ENCODE measurements at regions not wholly inside any gene's neighbourhood (a gene's known extent, or its start where the extent isn't known, plus 50 kb on each side); places are given as distances from the start of the nearest gene placed in this dataset.

- Histone ChIP-seq H3K4me1 (ENCODE audit: control insufficient read depth in 3 of 3, insufficient read depth in 2 of 3, low read depth in 1 of 3, low read length in 2 of 3) (no peaks in the 10 kb centered on the region), H3K36me3 (ENCODE audit: control insufficient read depth in 3 of 3, insufficient read depth in 2 of 3, low read depth in 1 of 3, low read length in 3 of 3) (no peaks in the 10 kb centered on the region), H3K27me3 (ENCODE audit: control insufficient read depth in 3 of 3, insufficient read depth in 3 of 3, low read length in 3 of 3) (peaks cover 0 to 8% (median 7%) of the 10 kb centered on the region in 3 donors), H3K9me3 (ENCODE audit: control insufficient read depth in 2 of 2, insufficient read depth in 1 of 2, low read depth in 1 of 2, low read length in 1 of 2) (no peaks in the 10 kb centered on the region), H3K4me3 (ENCODE audit: low read depth in 1 of 3, low read length in 3 of 3) (no peak overlapping the region), H3K27ac (ENCODE audit: low read depth in 1 of 3, low read length in 2 of 3) (no peak overlapping the region)
- no peak for FAIRE-seq
- 86 to 92% (median 90%) methylated on average over 12 of the region's 12 CpGs for WGBS, 3 donors
- DNase-seq: no peak
Observed at GRCh38 chr5:171617266-171617665, 168.4 kb upstream of the SMIM23 start.

- no peak overlapping the region for H3K27ac ChIP-seq (ENCODE audit: low read depth in 1 of 3, low read length in 2 of 3)
- WGBS, 3 donors: 84 to 88% (median 84%) methylated on average over 19 of the region's 19 CpGs
- no peak for DNase-seq
- FAIRE-seq: no peak
- H3K9me3 ChIP-seq (ENCODE audit: control insufficient read depth in 2 of 2, insufficient read depth in 1 of 2, low read depth in 1 of 2, low read length in 1 of 2): no peaks in the 10 kb centered on the region
- H3K36me3 ChIP-seq (ENCODE audit: control insufficient read depth in 3 of 3, insufficient read depth in 2 of 3, low read depth in 1 of 3, low read length in 3 of 3): no peaks in the 10 kb centered on the region
- H3K4me1 ChIP-seq (ENCODE audit: control insufficient read depth in 3 of 3, insufficient read depth in 2 of 3, low read depth in 1 of 3, low read length in 2 of 3): no peaks in the 10 kb centered on the region
- no peak overlapping the region for H3K4me3 ChIP-seq (ENCODE audit: low read depth in 1 of 3, low read length in 3 of 3)
- H3K27me3 ChIP-seq (ENCODE audit: control insufficient read depth in 3 of 3, insufficient read depth in 3 of 3, low read length in 3 of 3): peaks cover 0 to 8% (median 4%) of the 10 kb centered on the region in 3 donors
Observed at GRCh38 chr5:171617817-171618591, 167.6 kb upstream of the SMIM23 start.

DNA sequence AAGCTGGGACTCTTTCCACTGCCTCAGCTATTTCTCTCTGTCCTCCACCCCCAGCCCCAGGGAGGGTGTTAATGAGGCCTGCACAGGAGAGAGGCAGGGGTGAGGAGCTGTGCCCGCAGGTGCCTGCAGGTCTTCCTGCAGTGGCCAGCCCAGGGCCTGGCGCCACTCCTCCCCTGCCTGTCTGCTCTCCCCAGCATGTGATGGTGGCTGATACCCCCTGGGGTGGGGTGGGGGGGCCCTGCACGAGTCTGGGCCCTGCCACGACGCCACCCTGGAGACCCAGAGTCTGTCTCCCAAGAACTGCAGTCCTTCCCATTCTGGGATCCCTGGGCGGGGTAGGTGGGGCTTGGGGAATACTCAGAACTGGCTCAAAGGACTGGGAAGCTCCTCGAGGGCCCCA is 166.4 kb upstream of the SMIM23 start:
- WGBS, 3 donors: 73 to 83% (median 81%) methylated on average over 7 of the region's 7 CpGs
- no peaks in the 10 kb centered on the region for H3K9me3 ChIP-seq (ENCODE audit: control insufficient read depth in 2 of 2, insufficient read depth in 1 of 2, low read depth in 1 of 2, low read length in 1 of 2)
- H3K4me1 ChIP-seq (ENCODE audit: control insufficient read depth in 3 of 3, insufficient read depth in 2 of 3, low read depth in 1 of 3, low read length in 2 of 3): peaks cover 0 to 7% (median 0%) of the 10 kb centered on the region in 3 donors
- no peak overlapping the region for H3K4me3 ChIP-seq (ENCODE audit: low read depth in 1 of 3, low read length in 3 of 3)
- H3K27ac ChIP-seq (ENCODE audit: low read depth in 1 of 3, low read length in 2 of 3): no peak overlapping the region
- DNase-seq (no peak), FAIRE-seq (no peak)
- peaks cover 0 to 4% (median 3%) of the 10 kb centered on the region in 3 donors for H3K27me3 ChIP-seq (ENCODE audit: control insufficient read depth in 3 of 3, insufficient read depth in 3 of 3, low read length in 3 of 3)
- H3K36me3 ChIP-seq (ENCODE audit: control insufficient read depth in 3 of 3, insufficient read depth in 2 of 3, low read depth in 1 of 3, low read length in 3 of 3): no peaks in the 10 kb centered on the region

GRCh38 chr5:171619744-171620143 is 165.9 kb upstream of the SMIM23 start:
- Histone ChIP-seq H3K27ac (ENCODE audit: low read depth in 1 of 3, low read length in 2 of 3) (no peak overlapping the region), H3K27me3 (ENCODE audit: control insufficient read depth in 3 of 3, insufficient read depth in 3 of 3, low read length in 3 of 3) (peaks cover 0 to 3% (median 0%) of the 10 kb centered on the region in 3 donors), H3K9me3 (ENCODE audit: control insufficient read depth in 2 of 2, insufficient read depth in 1 of 2, low read depth in 1 of 2, low read length in 1 of 2) (no peaks in the 10 kb centered on the region), H3K36me3 (ENCODE audit: control insufficient read depth in 3 of 3, insufficient read depth in 2 of 3, low read depth in 1 of 3, low read length in 3 of 3) (no peaks in the 10 kb centered on the region), H3K4me1 (ENCODE audit: control insufficient read depth in 3 of 3, insufficient read depth in 2 of 3, low read depth in 1 of 3, low read length in 2 of 3) (peaks cover 0 to 7% (median 0%) of the 10 kb centered on the region in 3 donors), H3K4me3 (ENCODE audit: low read depth in 1 of 3, low read length in 3 of 3) (no peak overlapping the region)
- WGBS, 3 donors: 79 to 86% (median 79%) methylated on average over 3 of the region's 3 CpGs
- DNase-seq (no peak), FAIRE-seq (no peak)

DNA sequence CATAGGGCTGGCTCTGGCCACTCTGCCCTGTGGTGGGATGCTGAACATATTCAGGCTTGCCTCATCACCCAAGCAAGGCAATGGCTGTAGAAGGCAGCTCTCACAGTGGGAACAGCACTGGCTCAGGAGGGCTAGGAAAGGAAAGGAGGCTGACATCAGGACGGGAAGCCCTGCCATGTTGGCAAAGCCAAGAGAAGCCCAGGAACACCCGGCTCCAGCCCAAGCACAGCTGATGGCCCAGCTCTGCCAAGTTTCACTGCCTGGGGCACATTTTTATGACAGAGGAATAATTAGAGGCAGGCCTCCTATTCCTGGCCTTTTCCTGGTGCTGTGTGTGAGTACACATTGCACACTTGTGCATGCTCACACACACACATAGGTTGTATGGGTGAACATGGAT is 163.6 kb upstream of the SMIM23 start:
- H3K27me3 ChIP-seq (ENCODE audit: control insufficient read depth in 3 of 3, insufficient read depth in 3 of 3, low read length in 3 of 3): no peaks in the 10 kb centered on the region
- H3K36me3 ChIP-seq (ENCODE audit: control insufficient read depth in 3 of 3, insufficient read depth in 2 of 3, low read depth in 1 of 3, low read length in 3 of 3): no peaks in the 10 kb centered on the region
- DNase-seq (no peak), FAIRE-seq (no peak)
- no peak overlapping the region for H3K4me3 ChIP-seq (ENCODE audit: low read depth in 1 of 3, low read length in 3 of 3)
- no peak overlapping the region for H3K27ac ChIP-seq (ENCODE audit: low read depth in 1 of 3, low read length in 2 of 3)
- no peaks in the 10 kb centered on the region for H3K9me3 ChIP-seq (ENCODE audit: control insufficient read depth in 2 of 2, insufficient read depth in 1 of 2, low read depth in 1 of 2, low read length in 1 of 2)
- H3K4me1 ChIP-seq (ENCODE audit: control insufficient read depth in 3 of 3, insufficient read depth in 2 of 3, low read depth in 1 of 3, low read length in 2 of 3): peaks cover 0 to 7% (median 0%) of the 10 kb centered on the region in 3 donors
- WGBS, 3 donors: 45 to 67% (median 62%) methylated on average over 2 of the region's 2 CpGs

GRCh38 chr5:171623107-171623506 is 162.5 kb upstream of the SMIM23 start:
- DNase-seq (no peak), FAIRE-seq (no peak)
- Histone ChIP-seq H3K4me3 (ENCODE audit: low read depth in 1 of 3, low read length in 3 of 3) (no peak overlapping the region), H3K4me1 (ENCODE audit: control insufficient read depth in 3 of 3, insufficient read depth in 2 of 3, low read depth in 1 of 3, low read length in 2 of 3) (peaks cover 0 to 7% (median 0%) of the 10 kb centered on the region in 3 donors), H3K27ac (ENCODE audit: low read depth in 1 of 3, low read length in 2 of 3) (no peak overlapping the region), H3K36me3 (ENCODE audit: control insufficient read depth in 3 of 3, insufficient read depth in 2 of 3, low read depth in 1 of 3, low read length in 3 of 3) (no peaks in the 10 kb centered on the region), H3K27me3 (ENCODE audit: control insufficient read depth in 3 of 3, insufficient read depth in 3 of 3, low read length in 3 of 3) (no peaks in the 10 kb centered on the region), H3K9me3 (ENCODE audit: control insufficient read depth in 2 of 2, insufficient read depth in 1 of 2, low read depth in 1 of 2, low read length in 1 of 2) (no peaks in the 10 kb centered on the region)
- WGBS, 3 donors: 69 to 79% (median 73%) methylated on average over 2 of the region's 2 CpGs

- WGBS, 3 donors: 30 to 48% (median 35%) methylated on average over 11 of the region's 11 CpGs
- H3K27me3 ChIP-seq (ENCODE audit: control insufficient read depth in 3 of 3, insufficient read depth in 3 of 3, low read length in 3 of 3): no peaks in the 10 kb centered on the region
- no peaks in the 10 kb centered on the region for H3K9me3 ChIP-seq (ENCODE audit: control insufficient read depth in 2 of 2, insufficient read depth in 1 of 2, low read depth in 1 of 2, low read length in 1 of 2)
- no peak overlapping the region for H3K27ac ChIP-seq (ENCODE audit: low read depth in 1 of 3, low read length in 2 of 3)
- no peak overlapping the region for H3K4me3 ChIP-seq (ENCODE audit: low read depth in 1 of 3, low read length in 3 of 3)
- peaks cover 0 to 7% (median 0%) of the 10 kb centered on the region in 3 donors for H3K4me1 ChIP-seq (ENCODE audit: control insufficient read depth in 3 of 3, insufficient read depth in 2 of 3, low read depth in 1 of 3, low read length in 2 of 3)
- DNase-seq: peak in 1 of 2 donors; percentile 59
- no peak for FAIRE-seq
- no peaks in the 10 kb centered on the region for H3K36me3 ChIP-seq (ENCODE audit: control insufficient read depth in 3 of 3, insufficient read depth in 2 of 3, low read depth in 1 of 3, low read length in 3 of 3)
Observed at GRCh38 chr5:171623551-171624097, 162.0 kb upstream of the SMIM23 start.

DNA sequence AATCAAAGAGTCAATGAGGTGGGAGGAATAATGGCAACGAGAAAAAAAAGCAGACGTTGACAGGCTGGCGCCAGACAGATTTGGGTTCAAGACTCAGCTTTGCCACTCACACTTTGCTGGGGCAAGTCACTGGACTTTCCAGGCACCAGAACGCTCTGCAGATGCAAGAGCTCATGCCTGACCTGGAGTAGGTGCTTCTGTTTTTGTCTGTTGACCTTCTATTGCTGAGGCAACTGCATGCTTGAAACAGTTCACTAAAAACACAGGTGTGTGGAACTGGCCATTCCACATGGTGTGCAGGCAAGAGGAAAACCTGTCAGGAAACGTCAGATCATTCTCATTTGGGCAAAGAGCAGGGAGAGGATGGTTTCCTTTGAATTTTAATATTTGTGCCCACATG is 161.2 kb upstream of the SMIM23 start:
- H3K4me3 ChIP-seq (ENCODE audit: low read depth in 1 of 3, low read length in 3 of 3): no peak overlapping the region
- 54 to 68% (median 60%) methylated on average over 5 of the region's 5 CpGs for WGBS, 3 donors
- peaks cover 0 to 2% (median 0%) of the 10 kb centered on the region in 3 donors for H3K27me3 ChIP-seq (ENCODE audit: control insufficient read depth in 3 of 3, insufficient read depth in 3 of 3, low read length in 3 of 3)
- H3K9me3 ChIP-seq (ENCODE audit: control insufficient read depth in 2 of 2, insufficient read depth in 1 of 2, low read depth in 1 of 2, low read length in 1 of 2): no peaks in the 10 kb centered on the region
- no peak overlapping the region for H3K27ac ChIP-seq (ENCODE audit: low read depth in 1 of 3, low read length in 2 of 3)
- H3K36me3 ChIP-seq (ENCODE audit: control insufficient read depth in 3 of 3, insufficient read depth in 2 of 3, low read depth in 1 of 3, low read length in 3 of 3): no peaks in the 10 kb centered on the region
- H3K4me1 ChIP-seq (ENCODE audit: control insufficient read depth in 3 of 3, insufficient read depth in 2 of 3, low read depth in 1 of 3, low read length in 2 of 3): peaks cover 0 to 7% (median 0%) of the 10 kb centered on the region in 3 donors
- FAIRE-seq (no peak), DNase-seq (peak in 1 of 2 donors; percentile 13)

Measured in small intestine (tissue), 7 donors.